ENCODE measurements at regions not wholly inside any gene's neighbourhood (a gene's known extent, or its start where the extent isn't known, plus 50 kb on each side); places are given as distances from the start of the nearest gene placed in this dataset.

- Mint-ChIP-seq H3K4me3 (no peak overlapping the region), H3K9me3 (peaks cover 2% of the 10 kb centered on the region), H3K36me3 (ENCODE audit: low read depth) (no peaks in the 10 kb centered on the region), H3K4me1 (ENCODE audit: low read depth) (no peaks in the 10 kb centered on the region), H3K27me3 (no peaks in the 10 kb centered on the region), H3K27ac (no peak overlapping the region)
- intact Hi-C loops (cut with DNase I, micrococcal nuclease): no loop called here
- CTCF ChIA-PET: no interaction called here
- ATAC-seq (ENCODE audit: poor library complexity): no peak
- Histone ChIP-seq H3K27me3 (ENCODE audit: control insufficient read depth in 1 of 2, insufficient read depth in 2 of 2, low read length in 2 of 2) (no peaks in the 10 kb centered on the region), H3K4me1 (ENCODE audit: insufficient read depth, low read length) (no peaks in the 10 kb centered on the region), H3K27ac (ENCODE audit: low read depth in 1 of 2, low read length in 2 of 2) (no peak overlapping the region), H3K4me3 (ENCODE audit: low read length) (no peak overlapping the region), H3K36me3 (ENCODE audit: insufficient read depth, low read length) (no peaks in the 10 kb centered on the region), H3K9me3 (ENCODE audit: control insufficient read depth in 1 of 2, insufficient read depth in 1 of 2, low read length in 2 of 2) (no peaks in the 10 kb centered on the region)
- DNase-seq: no peak
- POLR2A ChIA-PET: no interaction called here
- TF ChIP-seq CTCF (IDR thresholded peaks at IDR 0.05): no peak
Measured at GRCh38 chr2:223117533-223117932, 65.5 kb downstream of the KCNE4 start.

- ChIA-PET CTCF (no interaction called here), POLR2A (no interaction called here)
- intact Hi-C loops (cut with DNase I, micrococcal nuclease): no loop called here
Measured at GRCh38 chr2:223121283-223121682, 69.3 kb downstream of the KCNE4 start.

GRCh38 chr2:223122781-223123180 is 70.8 kb downstream of the KCNE4 start:
- Mint-ChIP-seq H3K27ac (no peak overlapping the region), H3K27me3 (no peaks in the 10 kb centered on the region), H3K9me3 (no peaks in the 10 kb centered on the region), H3K36me3 (ENCODE audit: low read depth) (no peaks in the 10 kb centered on the region), H3K4me3 (no peak overlapping the region), H3K4me1 (ENCODE audit: low read depth) (no peaks in the 10 kb centered on the region)
- Histone ChIP-seq H3K4me3 (ENCODE audit: low read length) (no peak overlapping the region), H3K27me3 (ENCODE audit: control insufficient read depth in 1 of 2, insufficient read depth in 2 of 2, low read length in 2 of 2) (no peaks in the 10 kb centered on the region), H3K36me3 (ENCODE audit: insufficient read depth, low read length) (no peaks in the 10 kb centered on the region), H3K27ac (ENCODE audit: low read depth in 1 of 2, low read length in 2 of 2) (no peak overlapping the region), H3K9me3 (ENCODE audit: control insufficient read depth in 1 of 2, insufficient read depth in 1 of 2, low read length in 2 of 2) (no peaks in the 10 kb centered on the region), H3K4me1 (ENCODE audit: insufficient read depth, low read length) (no peaks in the 10 kb centered on the region)
- TF ChIP-seq CTCF (IDR thresholded peaks at IDR 0.05): no peak
- ChIA-PET POLR2A (no interaction called here), CTCF (no interaction called here)
- intact Hi-C loops (cut with DNase I, micrococcal nuclease): no loop called here
- no peak for DNase-seq
- ATAC-seq (ENCODE audit: poor library complexity): no peak

More at GRCh38 chr2:223121283-223121682, 69.3 kb downstream of the KCNE4 start:
- Histone ChIP-seq H3K36me3 (ENCODE audit: insufficient read depth, low read length) (no peaks in the 10 kb centered on the region), H3K9me3 (ENCODE audit: control insufficient read depth in 1 of 2, insufficient read depth in 1 of 2, low read length in 2 of 2) (no peaks in the 10 kb centered on the region), H3K27ac (ENCODE audit: low read depth in 1 of 2, low read length in 2 of 2) (no peak overlapping the region), H3K4me3 (ENCODE audit: low read length) (no peak overlapping the region), H3K27me3 (ENCODE audit: control insufficient read depth in 1 of 2, insufficient read depth in 2 of 2, low read length in 2 of 2) (no peaks in the 10 kb centered on the region), H3K4me1 (ENCODE audit: insufficient read depth, low read length) (no peaks in the 10 kb centered on the region)
- Mint-ChIP-seq H3K4me3 (no peak overlapping the region), H3K36me3 (ENCODE audit: low read depth) (no peaks in the 10 kb centered on the region), H3K27ac (no peak overlapping the region), H3K4me1 (ENCODE audit: low read depth) (no peaks in the 10 kb centered on the region), H3K27me3 (no peaks in the 10 kb centered on the region), H3K9me3 (no peaks in the 10 kb centered on the region)
- TF ChIP-seq CTCF (IDR thresholded peaks at IDR 0.05): no peak
- no peak for DNase-seq
- ATAC-seq (ENCODE audit: poor library complexity): no peak

All from CD4-positive, alpha-beta T cell (primary cell).